Hepatocyte (in vitro differentiated cells): ENCODE measurements at regions not wholly inside any gene's neighbourhood (a gene's known extent, or its start where the extent isn't known, plus 50 kb on each side); places are given as distances from the start of the nearest gene placed in this dataset.

Experiments used
- DNase-seq: peaks from one replicate; pipeline ENCODE4 v3.0.0-alpha.2; 2016; ENCODE audit warnings: low spot score
- H2AFZ ChIP-seq: fragments of 200-600 bp; sonication (generic); 2 replicates; pipeline ENCODE4 v1.6.0; 2016; ENCODE audit warnings: antibody characterized with exemption, mild to moderate bottlenecking
- H3K27ac ChIP-seq: fragments of 200-600 bp; sonication (generic); 2 replicates; pipeline ENCODE4 v1.5.1; 2016; ENCODE audit warnings: mild to moderate bottlenecking
- H3K27me3 ChIP-seq: fragments of 200-600 bp; sonication (generic); 2 replicates; pipeline ENCODE4 v1.6.1; 2016
- H3K36me3 ChIP-seq: fragments of 200-600 bp; sonication (generic); replicated peaks from 2 replicates; pipeline ENCODE4 v1.5.1; 2016; ENCODE audit warnings: low read depth; ENCODE audit not compliant: insufficient read depth
- H3K4me1 ChIP-seq: fragments of 200-600 bp; sonication (generic); 2 replicates; pipeline ENCODE4 v1.5.1; 2016; ENCODE audit warnings: mild to moderate bottlenecking, moderate library complexity; ENCODE audit not compliant: insufficient read depth
- H3K4me2 ChIP-seq: fragments of 200-600 bp; sonication (generic); 2 replicates; pipeline ENCODE4 v1.6.0; 2016
- H3K4me3 ChIP-seq: fragments of 200-600 bp; sonication (generic); 2 replicates; pipeline ENCODE4 v1.5.1; 2016; ENCODE audit warnings: mild to moderate bottlenecking
- H3K79me2 ChIP-seq: fragments of 200-600 bp; sonication (generic); 2 replicates; pipeline ENCODE4 v1.6.0; 2017; ENCODE audit warnings: mild to moderate bottlenecking
- H3K9me2 ChIP-seq: fragments of 200-600 bp; sonication (generic); replicated peaks from 2 replicates; pipeline ENCODE4 v1.6.0; 2017; ENCODE audit warnings: mild to moderate bottlenecking; ENCODE audit not compliant: insufficient read depth
- H3K9me3 ChIP-seq: fragments of 200-600 bp; sonication (generic); 2 replicates; pipeline ENCODE4 v1.5.1; 2016; ENCODE audit warnings: low read depth, mild to moderate bottlenecking
- H4K20me1 ChIP-seq: fragments of 200-600 bp; sonication (generic); 2 replicates; pipeline ENCODE4 v1.6.0; 2016; ENCODE audit warnings: mild to moderate bottlenecking; ENCODE audit not compliant: insufficient read depth, poor library complexity, severe bottlenecking
- CTCF ChIP-seq: fragments of 200-600 bp; sonication (generic); IDR thresholded peaks from 2 replicates; pipeline ENCODE4 v1.5.1; 2016; ENCODE audit warnings: antibody characterized with exemption, mild to moderate bottlenecking; ENCODE audit not compliant: poor library complexity
- EZH2 ChIP-seq: fragments of 200-600 bp; sonication (generic); IDR thresholded peaks from 2 replicates; pipeline ENCODE4 v1.6.1; 2016; ENCODE audit warnings: antibody characterized with exemption, mild to moderate bottlenecking, borderline replicate concordance
- EZH2phosphoT487 ChIP-seq: fragments of 200-600 bp; sonication (generic); IDR thresholded peaks from one replicate; pipeline ENCODE4 v1.6.1; 2018; ENCODE audit warnings: antibody characterized with exemption, mild to moderate bottlenecking, low read depth, moderate library complexity; ENCODE audit not compliant: unreplicated experiment, severe bottlenecking
- WGBS: methylation state at CpG from one replicate; pipeline ENCODE4 v1.1.6; 2016; ENCODE audit warnings: low lambda C conversion rate; ENCODE audit errors: missing lambda C conversion rate; 5-methylcytosine and 5-hydroxymethylcytosine counted together

GRCh38 chr15:94602754-94603470 is 371.6 kb downstream of the MCTP2 start:
- 76% methylated on average over 8 of the region's 8 CpGs for WGBS
- H3K27me3 ChIP-seq = no peaks in the 10 kb centered on the region
- DNase-seq = no peak
- no peak for TF ChIP-seq EZH2
- no peak for TF ChIP-seq EZH2phosphoT487
- no peak for TF ChIP-seq CTCF
- H3K36me3 ChIP-seq = no peaks in the 10 kb centered on the region
- no peak overlapping the region for H3K4me2 ChIP-seq
- H4K20me1 ChIP-seq = no peaks in the 10 kb centered on the region
- H3K9me3 ChIP-seq = no peaks in the 10 kb centered on the region
- no peak overlapping the region for H2AFZ ChIP-seq
- H3K4me3 ChIP-seq = no peak overlapping the region
- H3K27ac ChIP-seq = no peak overlapping the region
- H3K4me1 ChIP-seq = no peaks in the 10 kb centered on the region
- H3K79me2 ChIP-seq = no peaks in the 10 kb centered on the region
- no peaks in the 10 kb centered on the region for H3K9me2 ChIP-seq

GRCh38 chr15:94606286-94606685 is 374.9 kb downstream of the MCTP2 start:
- no peaks in the 10 kb centered on the region for H3K4me1 ChIP-seq
- TF ChIP-seq EZH2 = no peak
- TF ChIP-seq EZH2phosphoT487 = no peak
- no peak for TF ChIP-seq CTCF
- H4K20me1 ChIP-seq = no peaks in the 10 kb centered on the region
- no peak overlapping the region for H3K4me2 ChIP-seq
- H3K4me3 ChIP-seq = no peak overlapping the region
- DNase-seq = no peak
- no peaks in the 10 kb centered on the region for H3K27me3 ChIP-seq
- no peak overlapping the region for H3K27ac ChIP-seq
- no peaks in the 10 kb centered on the region for H3K36me3 ChIP-seq
- no peaks in the 10 kb centered on the region for H3K79me2 ChIP-seq
- no peaks in the 10 kb centered on the region for H3K9me2 ChIP-seq
- H2AFZ ChIP-seq = no peak overlapping the region
- no peaks in the 10 kb centered on the region for H3K9me3 ChIP-seq

- no peak overlapping the region for H3K27ac ChIP-seq
- H2AFZ ChIP-seq = no peak overlapping the region
- H3K4me2 ChIP-seq = no peak overlapping the region
- no peaks in the 10 kb centered on the region for H3K9me2 ChIP-seq
- no peak for TF ChIP-seq EZH2
- no peak for TF ChIP-seq CTCF
- TF ChIP-seq EZH2phosphoT487 = no peak
- DNase-seq = no peak
- 75% methylated on average over 7 of the region's 7 CpGs for WGBS
- H3K79me2 ChIP-seq = no peaks in the 10 kb centered on the region
- no peaks in the 10 kb centered on the region for H4K20me1 ChIP-seq
- no peaks in the 10 kb centered on the region for H3K27me3 ChIP-seq
- H3K4me1 ChIP-seq = no peaks in the 10 kb centered on the region
- no peaks in the 10 kb centered on the region for H3K9me3 ChIP-seq
- H3K36me3 ChIP-seq = no peaks in the 10 kb centered on the region
- no peak overlapping the region for H3K4me3 ChIP-seq
Observed at GRCh38 chr15:94607176-94607654, 375.9 kb downstream of the MCTP2 start.
